Smooth muscle cell (in vitro differentiated cells): ENCODE measurements at regions not wholly inside any gene's neighbourhood (a gene's known extent, or its start where the extent isn't known, plus 50 kb on each side); places are given as distances from the start of the nearest gene placed in this dataset.

Experiments
- DNase-seq: peaks from one replicate; lab custom pipeline; 2025; ENCODE audit not compliant: unreplicated experiment; lab: John Stamatoyannopoulos, UW
- H2AFZ ChIP-seq: fragments of 200-600 bp; sonication (generic); 2 replicates; pipeline ENCODE4 v1.6.0; 2016; ENCODE audit warnings: antibody characterized with exemption, low read depth, mild to moderate bottlenecking
- H3F3A ChIP-seq: fragments of 200-600 bp; sonication (generic); 2 replicates; pipeline ENCODE4 v1.6.0; 2017; ENCODE audit warnings: antibody characterized with exemption, low read depth
- H3K27ac ChIP-seq: fragments of 200-600 bp; sonication (generic); 2 replicates; pipeline ENCODE4 v1.5.1; 2016; ENCODE audit warnings: low read depth, mild to moderate bottlenecking
- H3K27me3 ChIP-seq: fragments of 200-600 bp; sonication (generic); 2 replicates; pipeline ENCODE4 v1.6.1; 2016; ENCODE audit warnings: low read depth, mild to moderate bottlenecking
- H3K36me3 ChIP-seq: fragments of 200-600 bp; sonication (generic); 2 replicates; pipeline ENCODE4 v1.5.1; 2016; ENCODE audit warnings: low read depth
- H3K4me1 ChIP-seq: fragments of 200-600 bp; sonication (generic); 2 replicates; pipeline ENCODE4 v1.5.1; 2016; ENCODE audit warnings: low read depth
- H3K4me2 ChIP-seq: fragments of 200-600 bp; sonication (generic); 2 replicates; pipeline ENCODE4 v1.6.0; 2016; ENCODE audit warnings: mild to moderate bottlenecking
- H3K4me3 ChIP-seq: fragments of 200-600 bp; sonication (generic); 2 replicates; pipeline ENCODE4 v1.5.1; 2016; ENCODE audit warnings: mild to moderate bottlenecking
- H3K79me2 ChIP-seq: fragments of 200-600 bp; sonication (generic); 2 replicates; pipeline ENCODE4 v1.6.0; 2016; ENCODE audit warnings: low read depth, mild to moderate bottlenecking
- H3K9ac ChIP-seq: fragments of 200-600 bp; sonication (generic); 2 replicates; pipeline ENCODE4 v1.6.0; 2016; ENCODE audit warnings: low read depth
- H3K9me3 ChIP-seq: fragments of 200-600 bp; sonication (generic); replicated peaks from 2 replicates; pipeline ENCODE4 v1.5.1; 2016; ENCODE audit warnings: low read depth
- H4K20me1 ChIP-seq: fragments of 200-600 bp; sonication (generic); 2 replicates; pipeline ENCODE4 v1.6.0; 2016; ENCODE audit warnings: low read depth
- CTCF ChIP-seq: fragments of 200-600 bp; sonication (generic); IDR thresholded peaks from 2 replicates; pipeline ENCODE4 v1.5.1; 2017; ENCODE audit warnings: borderline replicate concordance, mild to moderate bottlenecking, antibody characterized with exemption; ENCODE audit not compliant: insufficient read depth, poor library complexity, severe bottlenecking
- WGBS: methylation state at CpG from one replicate; pipeline ENCODE4 v1.1.7; 2016; ENCODE audit warnings: low lambda C conversion rate; 5-methylcytosine and 5-hydroxymethylcytosine counted together

- 33% methylated on average over 25 of the region's 25 CpGs for WGBS
- H3K9ac ChIP-seq: no peak overlapping the region
Measured at GRCh38 chr3:72288955-72289691, 504.2 kb upstream of the PROK2 start.

DNA sequence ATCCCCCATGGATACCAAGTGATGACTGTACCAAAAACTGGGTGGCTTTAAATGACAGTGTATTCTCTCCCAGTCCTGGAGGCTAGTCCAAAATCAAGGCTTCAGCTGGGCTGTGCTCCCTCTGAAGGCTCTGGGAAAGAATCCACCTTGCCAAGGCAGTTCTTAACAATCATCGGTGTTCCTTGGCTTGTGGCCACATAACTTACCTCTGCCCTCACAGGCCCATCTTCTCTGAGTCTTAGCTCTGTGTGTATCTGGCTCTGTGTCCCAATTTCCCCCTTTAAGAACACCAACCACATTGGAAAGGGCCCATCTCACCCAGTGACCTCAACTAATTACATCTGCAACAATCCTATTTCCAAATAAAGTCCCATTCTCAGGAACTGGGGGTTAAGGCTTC lies 503.0 kb upstream of the PROK2 start:
- Histone ChIP-seq H3K9ac (no peak overlapping the region), H3K27ac (no peak overlapping the region), H3K4me2 (no peak overlapping the region), H3K4me3 (no peak overlapping the region), H3K9me3 (no peaks in the 10 kb centered on the region), H3K4me1 (peaks cover 9% of the 10 kb centered on the region), H4K20me1 (no peaks in the 10 kb centered on the region), H2AFZ (no peak overlapping the region), H3F3A (no peaks in the 10 kb centered on the region), H3K36me3 (no peaks in the 10 kb centered on the region), H3K79me2 (no peaks in the 10 kb centered on the region), H3K27me3 (no peaks in the 10 kb centered on the region)
- no peak for TF ChIP-seq CTCF
- DNase-seq: no peak
- 92% methylated on average over 1 of the region's 1 CpG for WGBS

More at GRCh38 chr3:72288955-72289691, 504.2 kb upstream of the PROK2 start:
- no peaks in the 10 kb centered on the region for H3F3A ChIP-seq
- no peaks in the 10 kb centered on the region for H4K20me1 ChIP-seq
- no peaks in the 10 kb centered on the region for H3K79me2 ChIP-seq
- H3K36me3 ChIP-seq: no peaks in the 10 kb centered on the region
- no peak overlapping the region for H2AFZ ChIP-seq
- peak; percentile 34 for DNase-seq
- H3K4me1 ChIP-seq: peaks cover 9% of the 10 kb centered on the region
- peak overlapping the region; percentile 79 for H3K4me2 ChIP-seq
- TF ChIP-seq CTCF: no peak
- H3K4me3 ChIP-seq: peak overlapping the region; percentile 23
- no peaks in the 10 kb centered on the region for H3K27me3 ChIP-seq
- H3K27ac ChIP-seq: peak overlapping the region; percentile 31
- H3K9me3 ChIP-seq: no peaks in the 10 kb centered on the region

GRCh38 chr3:72285502-72285901 lies 500.6 kb upstream of the PROK2 start:
- H3K79me2 ChIP-seq: no peaks in the 10 kb centered on the region
- H3K4me3 ChIP-seq: no peak overlapping the region
- no peak overlapping the region for H3K4me2 ChIP-seq
- no peak overlapping the region for H3K9ac ChIP-seq
- H3K4me1 ChIP-seq: peaks cover 9% of the 10 kb centered on the region
- no peaks in the 10 kb centered on the region for H3K9me3 ChIP-seq
- no peaks in the 10 kb centered on the region for H3F3A ChIP-seq
- H2AFZ ChIP-seq: no peak overlapping the region
- H3K27ac ChIP-seq: no peak overlapping the region
- no peak for TF ChIP-seq CTCF
- no peaks in the 10 kb centered on the region for H3K27me3 ChIP-seq
- H4K20me1 ChIP-seq: no peaks in the 10 kb centered on the region
- no peaks in the 10 kb centered on the region for H3K36me3 ChIP-seq
- no peak for DNase-seq
- WGBS: 98% methylated on average over 3 of the region's 3 CpGs

DNA sequence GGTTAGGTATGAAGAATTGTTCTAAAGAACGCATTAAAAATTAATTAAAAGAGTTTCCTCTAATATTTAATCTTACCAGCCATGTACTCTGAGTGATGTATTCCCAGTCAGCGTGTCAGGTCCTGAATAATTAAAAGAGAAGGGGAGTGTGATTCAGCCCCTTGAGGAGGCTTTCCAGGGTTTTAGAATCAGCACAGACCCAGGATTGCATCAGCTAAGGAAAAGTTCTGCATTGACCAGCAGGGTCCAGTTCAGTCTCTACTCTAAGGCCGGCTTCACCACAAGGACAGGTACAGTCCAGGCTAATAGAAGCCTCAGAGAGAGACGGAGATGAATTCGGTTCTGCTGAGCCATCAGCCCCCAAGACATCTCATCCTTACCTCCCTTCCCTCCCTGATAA lies 499.5 kb upstream of the PROK2 start:
- Histone ChIP-seq H3K27me3 (no peaks in the 10 kb centered on the region), H4K20me1 (no peaks in the 10 kb centered on the region), H2AFZ (no peak overlapping the region), H3K4me1 (peaks cover 7% of the 10 kb centered on the region), H3K4me3 (no peak overlapping the region), H3K4me2 (no peak overlapping the region), H3K27ac (no peak overlapping the region), H3K36me3 (no peaks in the 10 kb centered on the region), H3K79me2 (no peaks in the 10 kb centered on the region), H3K9me3 (no peaks in the 10 kb centered on the region), H3K9ac (no peak overlapping the region), H3F3A (no peaks in the 10 kb centered on the region)
- no peak for DNase-seq
- 95% methylated on average over 5 of the region's 5 CpGs for WGBS
- no peak for TF ChIP-seq CTCF
